CD4-positive, alpha-beta T cell treated with Interleukin-4 for 4 hours (primary cell): ENCODE measurements at regions not wholly inside any gene's neighbourhood (a gene's known extent, or its start where the extent isn't known, plus 50 kb on each side); places are given as distances from the start of the nearest gene placed in this dataset.

Experiments used
- DNase-seq: peaks from one replicate; pipeline ENCODE4 v3.0.0-alpha.2; 2020

DNA sequence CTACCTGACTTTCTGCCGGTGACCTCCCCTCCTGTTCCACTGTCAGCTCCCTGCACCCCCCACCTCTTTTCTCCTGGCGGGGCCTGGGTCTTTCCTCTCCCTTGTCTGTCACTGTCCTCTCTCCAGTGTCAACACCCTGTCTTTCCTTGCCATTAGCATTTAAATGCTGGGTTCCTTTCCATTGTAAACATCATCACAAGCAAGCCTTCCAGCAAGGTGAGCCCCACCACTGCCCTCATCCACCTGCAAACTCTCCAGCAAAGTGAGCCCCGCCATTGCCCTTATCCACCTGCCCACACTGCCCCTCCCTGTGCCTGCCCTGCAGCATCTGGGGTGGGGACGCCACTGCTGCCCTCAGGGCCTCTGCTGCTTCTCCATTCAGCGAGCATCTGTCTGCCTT lies 195.0 kb downstream of the ENGASE start:
- no peak for DNase-seq

DNA sequence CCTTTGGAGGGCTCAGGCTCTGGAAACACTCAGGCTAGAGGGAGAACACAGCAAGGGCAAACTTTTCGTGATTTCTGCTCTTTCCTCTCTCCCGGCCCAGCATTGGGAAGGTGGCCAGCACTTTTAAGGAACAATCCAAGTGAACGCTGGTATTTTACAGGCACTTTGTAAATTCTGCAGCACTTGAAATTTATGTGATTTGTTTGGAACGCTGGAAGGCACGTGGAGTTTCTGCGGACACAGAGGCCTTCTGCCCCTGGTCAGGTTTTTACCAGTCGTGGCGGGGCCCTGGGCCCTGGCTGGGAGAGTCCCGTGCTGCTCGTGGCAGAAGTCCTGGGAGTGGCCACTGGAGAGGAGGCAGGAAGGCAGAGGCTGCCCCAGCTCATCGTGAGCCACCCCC lies 188.6 kb downstream of the ENGASE start:
- DNase-seq: no peak

DNA sequence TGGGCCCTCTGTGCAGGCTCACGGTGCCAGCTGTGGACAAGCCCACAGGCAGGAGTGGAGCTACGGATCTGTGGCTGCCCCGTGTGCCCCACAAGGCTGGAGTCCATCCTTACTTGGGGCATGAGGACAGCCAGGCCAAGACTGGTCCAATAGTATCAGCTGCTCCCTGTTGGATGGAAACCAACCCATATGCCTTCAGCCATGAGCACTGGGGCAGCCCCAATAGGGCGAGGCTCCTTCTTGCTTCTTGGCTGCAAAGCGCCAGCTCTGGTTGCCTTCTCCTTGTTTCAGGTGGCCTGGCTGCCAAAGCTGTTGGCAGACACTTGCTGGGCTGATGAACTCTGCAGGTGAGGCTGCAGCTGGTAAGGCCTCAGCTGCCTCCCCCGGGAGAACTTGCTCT lies 188.0 kb downstream of the ENGASE start:
- no peak for DNase-seq

DNA sequence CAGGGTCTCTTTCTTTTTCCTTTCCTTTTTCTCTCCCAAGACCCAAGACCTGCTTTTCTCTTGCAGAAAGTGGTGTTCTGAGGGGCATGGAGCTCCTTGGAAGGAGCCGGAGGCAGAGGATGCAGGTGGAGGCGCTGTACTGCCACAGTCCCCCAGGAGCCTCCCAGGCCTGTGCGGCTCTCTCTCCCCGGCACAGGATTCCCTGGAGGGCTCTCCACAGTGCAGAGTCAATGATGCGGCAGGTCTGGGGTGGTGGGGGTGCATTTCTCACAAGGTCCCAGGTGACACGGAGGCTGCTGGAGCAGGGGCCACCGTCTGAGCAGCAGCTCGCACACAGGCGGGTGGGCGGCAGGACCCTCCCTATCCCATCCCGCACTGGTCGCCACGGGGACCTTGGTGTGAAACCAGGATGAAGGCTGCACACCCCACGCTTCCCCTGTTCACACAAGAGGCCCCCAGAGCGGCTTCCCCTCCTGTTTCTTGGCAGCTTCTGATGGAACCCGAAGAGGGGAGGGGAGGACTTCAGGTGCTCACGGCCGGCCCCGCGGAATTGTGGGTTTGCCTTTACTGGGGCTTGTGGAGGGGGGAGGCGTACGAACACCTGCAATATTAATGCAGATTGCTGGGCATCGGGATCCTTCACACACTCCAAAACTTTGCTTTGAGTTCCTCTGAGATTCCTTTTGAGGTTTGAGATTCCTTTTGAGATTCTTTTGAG lies 186.9 kb downstream of the ENGASE start:
- no peak for DNase-seq

DNA sequence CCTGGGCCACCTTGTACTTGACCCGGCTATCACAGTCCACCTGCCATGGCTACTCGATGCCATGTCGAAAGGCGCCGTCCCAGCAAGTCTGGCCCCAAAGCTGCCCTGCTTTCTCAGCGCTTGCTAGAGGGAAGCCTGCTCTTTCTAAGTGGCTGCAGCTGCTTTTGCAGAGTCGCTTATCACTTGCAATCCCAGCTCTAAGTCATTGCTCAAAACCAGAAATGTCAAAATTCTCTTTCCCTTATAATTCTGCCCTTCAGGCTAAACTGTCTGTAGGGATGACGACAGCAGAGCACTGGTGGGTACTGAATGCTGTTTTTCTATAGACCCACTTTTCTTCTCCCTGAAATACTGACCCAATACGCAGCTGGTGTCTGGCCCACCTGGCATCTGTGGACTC lies 184.2 kb downstream of the ENGASE start:
- DNase-seq: no peak

DNA sequence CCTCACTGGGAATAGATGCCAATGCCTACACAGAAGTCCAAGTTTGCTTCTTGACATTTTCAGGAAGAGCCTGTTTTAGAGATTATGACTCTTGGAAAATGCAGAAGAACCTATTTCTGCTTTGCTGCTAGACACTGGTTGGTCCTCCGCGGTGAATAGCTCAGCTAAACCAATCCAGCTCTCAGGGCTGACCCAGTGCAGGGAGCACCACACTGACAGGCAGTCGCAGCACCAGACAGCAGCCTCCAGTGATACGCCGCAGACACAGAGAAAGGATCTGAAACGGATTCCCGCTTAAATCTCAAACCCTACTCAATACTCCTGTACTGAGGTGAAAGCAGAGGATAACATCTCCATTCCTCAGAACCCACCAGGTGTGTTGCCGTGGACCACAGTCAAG lies 183.4 kb downstream of the ENGASE start:
- DNase-seq: no peak

DNA sequence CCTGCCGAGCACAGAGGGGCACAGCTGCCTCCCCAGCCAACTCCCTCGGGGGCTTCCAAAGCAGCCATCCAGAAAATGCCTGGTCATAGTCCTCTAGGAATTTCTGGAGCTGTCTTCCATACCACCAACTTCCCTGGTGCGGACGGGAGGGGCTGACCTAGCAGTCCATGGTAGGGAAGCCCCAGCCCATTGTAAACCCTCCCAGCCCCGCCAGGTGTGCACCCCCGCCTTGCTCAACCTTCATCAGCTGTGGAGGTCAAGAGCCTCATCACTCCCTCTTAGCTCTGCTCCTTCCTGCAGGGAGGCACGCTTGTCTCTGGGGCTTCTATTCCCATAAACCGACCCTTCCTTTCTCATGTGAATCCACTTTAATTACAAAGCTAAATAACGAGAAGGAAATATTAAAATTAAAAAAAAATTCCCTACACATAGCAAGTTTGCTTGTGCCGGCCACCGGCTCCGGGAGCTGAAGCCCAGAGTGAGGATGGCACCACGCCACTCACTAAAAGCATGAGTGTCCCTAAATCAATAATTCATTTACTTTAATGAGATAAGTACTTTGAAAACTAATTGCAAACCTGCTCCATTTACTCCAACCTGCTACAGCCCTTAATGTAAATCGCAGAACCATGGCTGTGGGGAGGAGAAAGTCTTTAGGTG lies 181.4 kb downstream of the ENGASE start:
- DNase-seq: no peak

DNA sequence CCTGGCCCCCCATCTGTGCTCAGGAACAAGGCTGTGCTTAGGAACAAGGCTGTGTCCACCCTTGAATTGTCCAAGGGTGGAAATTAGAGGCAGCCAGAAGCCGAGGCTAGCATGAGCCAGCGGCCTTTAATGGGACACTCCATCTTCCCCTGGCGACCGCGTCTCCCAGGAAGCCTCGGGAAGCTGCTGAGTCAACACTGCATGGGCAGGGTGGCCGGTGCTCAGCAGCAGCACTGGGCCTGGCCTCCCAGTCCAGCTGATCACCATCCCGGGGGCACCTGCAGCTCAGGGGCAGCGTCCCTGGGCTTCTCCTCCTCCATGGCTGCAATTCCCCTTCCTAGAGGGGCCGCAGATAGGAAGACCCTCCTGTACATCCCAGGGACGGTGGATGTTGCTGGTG lies 180.8 kb downstream of the ENGASE start:
- DNase-seq: no peak

DNA sequence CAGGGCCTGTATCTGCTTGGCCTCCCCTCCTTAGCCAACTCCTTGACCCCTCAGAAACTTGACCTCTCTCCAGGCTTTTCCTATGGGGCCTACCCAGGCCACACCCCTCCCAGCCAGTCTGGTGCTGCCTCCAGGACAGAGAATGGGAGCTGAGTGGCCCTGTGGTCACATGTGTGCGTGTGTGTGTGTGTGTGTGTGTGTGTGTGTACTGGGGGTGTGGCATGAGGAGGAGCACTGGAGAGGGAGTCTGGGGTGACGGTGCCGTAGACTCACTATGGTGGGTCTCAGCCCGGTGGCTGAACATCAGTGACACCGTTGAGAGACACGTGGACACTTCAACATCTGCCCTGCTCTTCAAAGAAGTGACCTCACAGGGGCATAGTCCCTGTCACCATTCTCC lies 180.4 kb downstream of the ENGASE start:
- DNase-seq: no peak

DNA sequence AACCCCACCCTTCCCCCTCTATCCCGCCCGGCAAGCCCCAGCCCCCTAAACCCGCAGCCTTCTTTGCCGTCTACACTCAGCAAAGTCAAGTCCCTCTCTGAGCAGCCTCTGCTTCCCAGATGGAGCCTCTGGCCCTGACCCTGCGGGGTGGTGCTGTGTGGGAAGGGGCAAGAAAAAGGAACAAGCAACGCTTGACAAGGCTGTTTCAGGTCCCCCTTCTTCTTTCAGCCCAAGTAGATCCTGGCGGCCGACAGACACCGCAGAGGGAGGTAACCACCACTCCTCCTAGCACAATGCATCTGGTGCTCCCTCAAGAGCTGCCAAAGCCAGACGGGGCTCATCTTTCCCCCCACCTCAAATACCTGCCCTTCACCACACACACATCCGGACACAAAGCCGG lies 178.3 kb downstream of the ENGASE start:
- no peak for DNase-seq

DNA sequence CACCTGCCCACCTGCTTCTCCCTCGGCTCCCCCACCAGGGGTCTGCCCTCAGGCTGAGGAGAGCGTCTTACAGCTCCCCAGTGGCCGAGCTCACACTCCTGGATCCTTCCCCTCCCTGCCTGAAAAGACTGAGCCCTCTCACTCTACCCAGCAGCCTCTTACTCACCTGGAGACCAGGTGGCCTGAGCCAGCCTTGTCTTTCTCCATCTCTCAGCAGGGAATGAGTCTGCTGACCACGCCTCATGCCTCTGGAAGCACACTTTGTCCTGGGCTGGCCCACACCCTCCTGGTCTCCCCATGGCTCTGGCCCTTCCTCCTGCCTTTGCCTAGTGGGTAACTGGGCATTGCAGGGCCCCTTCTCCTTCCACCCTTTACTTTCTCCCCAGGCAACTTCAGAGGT lies 177.2 kb downstream of the ENGASE start:
- no peak for DNase-seq

DNA sequence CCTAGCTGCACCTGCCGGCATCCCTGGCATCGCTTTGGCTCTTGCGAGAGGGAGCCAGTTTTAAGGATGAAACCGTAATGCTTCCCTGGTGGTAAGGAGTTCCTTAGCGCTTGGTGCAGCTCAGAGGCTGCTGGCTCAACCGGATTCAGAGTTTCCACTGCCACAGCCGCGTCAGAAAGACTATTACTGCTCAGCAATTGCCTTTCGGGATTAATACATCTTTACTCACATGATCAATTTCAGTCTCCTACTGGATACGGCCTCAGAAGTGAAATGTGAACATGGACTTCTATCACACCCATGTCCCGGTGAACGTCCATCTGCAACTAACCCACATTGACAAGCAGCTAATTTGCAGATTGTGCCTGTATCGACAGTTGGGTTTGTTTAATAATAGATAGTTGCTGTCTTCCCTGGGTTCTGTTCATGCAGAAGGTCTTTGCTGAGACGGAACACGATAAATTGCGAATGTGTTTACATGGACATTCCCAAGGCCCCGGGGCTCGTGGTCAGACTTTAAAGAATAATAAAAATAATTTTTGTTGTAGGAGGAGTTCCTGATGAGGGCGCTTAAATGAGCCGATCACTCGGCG lies 175.4 kb downstream of the ENGASE start:
- DNase-seq: no peak

DNA sequence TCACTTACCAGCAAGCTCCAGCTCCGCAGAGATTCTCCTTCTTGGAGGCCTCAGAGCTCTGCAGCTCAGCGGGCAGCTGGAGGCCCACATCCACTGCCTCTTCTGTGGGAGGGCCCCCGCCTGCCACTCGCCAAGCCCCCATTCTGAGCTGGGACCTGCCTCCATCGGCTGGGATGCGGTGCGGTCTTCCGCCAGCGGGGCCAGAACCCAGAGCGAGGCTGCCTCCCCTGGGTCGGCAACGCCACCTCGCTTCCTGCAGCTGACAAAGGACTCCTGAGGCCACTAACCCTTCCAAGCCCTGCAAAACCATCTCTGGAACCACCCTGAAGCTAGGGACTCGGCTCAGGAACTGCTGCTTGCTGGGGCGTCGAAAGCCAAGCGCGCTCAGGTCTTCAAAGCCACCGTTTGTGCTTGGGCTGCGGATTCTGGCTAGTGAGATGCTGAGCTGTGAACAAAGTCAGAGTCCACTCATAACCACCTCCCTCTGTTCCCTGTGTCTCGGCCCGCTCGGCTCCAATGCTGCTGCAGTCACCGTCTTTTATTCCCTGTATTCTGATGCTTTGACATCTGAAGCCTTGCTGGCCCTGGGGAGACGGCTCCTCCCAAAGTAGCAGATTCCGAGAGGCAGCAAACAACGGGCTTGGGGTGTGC lies 174.3 kb downstream of the ENGASE start:
- no peak for DNase-seq

DNA sequence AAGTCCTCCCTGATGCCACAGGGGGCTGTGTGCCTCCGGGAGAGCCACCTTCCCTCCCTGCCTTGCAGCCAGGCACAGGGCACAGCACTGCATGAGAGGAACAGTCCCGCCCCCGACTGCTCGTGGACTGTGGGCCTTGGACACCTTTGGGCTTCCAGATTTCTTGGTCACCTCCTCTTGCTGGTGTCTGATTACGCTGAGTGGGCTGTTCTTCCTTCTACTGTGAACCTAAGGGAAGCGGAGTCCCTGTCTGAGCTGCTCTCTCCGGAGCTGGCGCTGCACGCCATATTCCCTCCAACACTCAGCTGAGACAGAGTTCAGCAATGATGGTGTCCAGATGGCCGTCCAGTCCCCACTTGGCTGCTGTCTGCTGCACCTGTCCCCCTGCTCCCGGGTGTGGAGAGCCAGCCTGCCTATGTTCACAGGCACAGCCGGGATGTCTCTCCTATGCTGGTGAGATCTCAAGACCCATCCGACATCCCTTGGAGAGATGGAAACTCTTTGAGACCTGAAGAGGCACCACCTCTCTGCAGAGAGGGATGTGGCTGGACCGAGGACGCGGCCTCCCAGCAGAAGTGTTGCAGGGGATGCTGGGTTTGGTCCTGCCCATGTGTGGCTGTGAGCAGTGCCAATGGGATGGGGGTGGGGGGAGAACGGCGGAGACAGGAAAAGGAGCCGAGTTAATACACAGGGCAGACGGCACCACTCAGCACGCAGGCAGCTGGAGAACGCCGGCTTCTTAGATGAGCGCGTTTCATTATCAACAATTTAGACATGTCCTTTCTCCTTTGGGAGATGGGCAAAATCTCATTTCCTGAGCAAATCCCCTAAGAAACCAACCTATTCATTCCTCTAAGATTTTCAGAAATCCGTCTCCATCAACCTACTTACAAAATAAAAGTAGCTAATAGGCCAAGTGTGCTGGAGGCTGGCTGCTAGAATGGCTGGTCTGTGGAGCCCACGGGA lies 171.9 kb downstream of the ENGASE start:
- no peak for DNase-seq

DNA sequence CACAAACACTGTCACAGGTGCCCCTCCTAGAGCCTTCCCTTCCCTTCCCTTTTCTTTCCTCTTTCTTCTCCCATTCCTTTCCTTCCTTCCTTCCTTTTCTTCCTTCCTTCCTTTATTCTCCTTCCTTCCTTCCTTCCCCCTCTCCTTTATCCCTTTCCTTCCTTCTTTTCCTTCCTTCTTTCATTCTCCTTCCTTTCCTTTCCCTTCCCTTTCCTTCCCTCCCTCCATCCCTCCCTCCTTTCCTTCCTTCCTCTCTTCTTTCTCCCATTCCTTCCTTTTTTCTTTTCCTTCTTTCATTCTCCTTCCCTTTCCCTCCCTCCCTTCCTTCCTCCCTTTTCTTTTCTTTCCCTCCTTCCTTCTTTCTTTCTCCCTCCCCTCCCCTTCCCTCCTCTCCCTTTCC lies 170.0 kb downstream of the ENGASE start:
- no peak for DNase-seq

DNA sequence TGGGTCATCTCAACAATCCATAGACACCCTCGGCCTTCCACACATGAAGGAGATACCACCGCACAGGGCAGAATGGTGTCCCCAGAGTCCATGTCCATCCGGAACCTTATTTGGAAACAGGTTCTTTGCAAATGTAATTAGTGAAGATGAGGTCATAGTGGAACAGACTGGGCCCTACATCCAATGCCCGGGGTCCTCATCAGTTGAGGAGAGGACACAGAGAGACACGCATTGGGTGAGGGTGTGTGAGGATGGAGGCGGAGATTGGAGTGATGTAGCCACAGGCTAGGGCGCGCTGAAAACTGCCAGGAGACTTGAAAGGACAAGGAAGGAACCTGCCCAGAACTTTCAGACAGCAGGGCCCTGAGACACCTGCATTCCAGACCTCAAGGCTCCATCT lies 169.4 kb downstream of the ENGASE start:
- no peak for DNase-seq

DNA sequence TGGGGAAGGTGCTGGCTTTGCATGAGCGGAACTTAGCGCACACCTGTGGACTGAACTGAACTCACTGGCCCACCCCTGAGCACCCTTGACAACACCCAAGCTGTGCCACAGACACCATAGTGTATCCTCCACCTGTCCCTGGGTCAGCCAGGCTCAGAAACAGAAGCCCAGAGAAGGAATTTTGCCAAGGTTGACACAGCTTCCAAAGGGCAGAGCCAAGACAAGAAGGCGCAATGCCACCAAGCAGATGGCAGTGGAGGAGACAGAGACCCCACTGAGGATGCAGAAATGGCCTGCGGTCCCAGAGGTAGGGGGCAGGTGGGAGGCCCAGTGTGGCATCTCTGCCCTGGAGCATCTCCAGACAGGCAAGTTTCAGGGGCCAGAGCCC lies 169.0 kb downstream of the ENGASE start:
- no peak for DNase-seq

DNA sequence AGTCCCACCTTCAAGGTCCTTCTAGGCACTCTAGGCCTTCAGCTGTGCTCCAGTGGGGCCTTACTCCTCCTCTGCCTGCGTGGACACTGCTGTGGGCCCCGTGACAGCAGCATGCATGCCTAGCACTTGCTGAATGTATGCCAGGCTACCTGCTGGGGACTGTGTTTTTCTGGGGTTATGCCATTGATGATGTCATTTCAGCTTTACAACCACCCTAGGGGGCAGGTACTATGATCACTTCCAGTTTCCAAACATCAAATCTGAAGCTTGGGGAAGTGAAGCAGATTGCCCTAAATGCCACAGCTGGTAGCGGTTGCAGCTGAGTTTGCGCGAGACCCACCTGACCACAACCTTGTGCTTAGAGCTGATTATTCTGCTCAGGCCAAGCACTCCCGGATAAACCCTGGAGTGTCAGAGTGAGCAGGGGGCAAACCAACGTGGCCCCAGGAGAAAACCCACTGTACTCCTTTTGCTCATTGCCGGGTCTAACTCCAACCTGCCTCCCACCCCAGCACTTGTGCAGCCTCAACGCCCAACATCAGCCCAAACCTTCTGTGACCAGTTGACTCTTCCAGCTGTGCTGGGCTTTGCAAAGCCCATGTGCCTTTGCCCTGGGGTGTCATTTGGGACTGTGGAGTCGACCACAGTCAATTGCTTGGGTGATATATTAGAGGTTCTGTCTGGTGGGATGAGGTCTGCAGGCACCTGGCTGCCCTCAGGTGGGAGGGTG lies 168.4 kb downstream of the ENGASE start:
- no peak for DNase-seq

DNA sequence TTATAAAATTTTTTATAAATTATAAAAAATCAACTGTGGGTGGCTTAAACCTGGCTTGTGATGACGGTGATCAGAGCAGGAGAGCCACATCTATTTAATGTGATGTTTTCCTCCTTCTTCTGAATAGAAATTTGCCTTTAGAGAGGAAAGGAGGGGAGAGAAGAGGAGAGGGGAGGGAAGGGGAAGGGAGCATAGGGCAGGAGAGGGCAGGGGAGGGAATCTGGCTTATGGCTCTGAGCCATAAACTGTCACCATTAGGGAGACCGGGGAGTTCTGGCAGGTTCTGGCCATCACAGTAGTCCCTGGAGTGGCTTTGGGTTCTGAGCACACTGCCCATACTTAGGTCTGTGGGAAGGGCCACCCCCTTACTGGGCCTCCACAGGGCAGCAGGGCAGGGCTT lies 167.8 kb downstream of the ENGASE start:
- DNase-seq: no peak

DNA sequence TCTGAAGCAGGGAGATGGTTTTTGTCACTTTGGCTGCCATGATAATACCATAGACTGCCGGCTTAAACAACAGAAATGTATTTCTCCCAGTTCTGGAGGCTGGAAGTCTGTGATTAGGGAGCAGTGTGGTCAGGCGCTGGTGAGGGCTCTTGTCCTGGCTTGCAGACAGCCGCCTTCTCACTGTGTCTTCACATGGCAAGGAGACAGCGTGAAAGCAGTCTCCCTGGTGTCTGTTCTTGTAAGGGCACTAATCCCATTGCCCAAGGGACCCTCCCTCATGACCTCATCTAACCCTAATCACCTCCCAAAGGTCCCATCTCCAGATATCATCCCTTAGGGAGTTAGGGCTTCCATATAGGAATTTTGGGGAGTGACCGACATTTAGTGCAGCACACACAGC lies 167.0 kb downstream of the ENGASE start:
- no peak for DNase-seq

DNA sequence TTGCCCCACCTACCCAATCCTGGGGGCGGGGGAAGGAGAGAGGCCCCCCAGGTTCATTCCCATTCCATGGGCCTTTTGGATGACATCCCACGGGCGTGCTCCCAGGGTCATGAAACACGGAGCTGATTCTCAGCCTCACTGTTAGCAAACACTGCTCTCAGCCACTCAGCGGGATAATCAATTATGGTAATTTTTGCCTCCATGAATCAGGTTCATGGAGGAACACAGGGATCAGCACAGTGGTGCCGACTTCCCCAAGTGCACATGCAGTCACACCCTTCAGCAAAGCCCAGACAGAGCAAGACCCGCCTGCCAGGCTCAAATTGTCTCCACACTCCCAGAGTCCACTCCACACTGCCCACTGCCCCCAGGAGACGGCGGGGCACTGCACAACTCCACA lies 164.6 kb downstream of the ENGASE start:
- no peak for DNase-seq

DNA sequence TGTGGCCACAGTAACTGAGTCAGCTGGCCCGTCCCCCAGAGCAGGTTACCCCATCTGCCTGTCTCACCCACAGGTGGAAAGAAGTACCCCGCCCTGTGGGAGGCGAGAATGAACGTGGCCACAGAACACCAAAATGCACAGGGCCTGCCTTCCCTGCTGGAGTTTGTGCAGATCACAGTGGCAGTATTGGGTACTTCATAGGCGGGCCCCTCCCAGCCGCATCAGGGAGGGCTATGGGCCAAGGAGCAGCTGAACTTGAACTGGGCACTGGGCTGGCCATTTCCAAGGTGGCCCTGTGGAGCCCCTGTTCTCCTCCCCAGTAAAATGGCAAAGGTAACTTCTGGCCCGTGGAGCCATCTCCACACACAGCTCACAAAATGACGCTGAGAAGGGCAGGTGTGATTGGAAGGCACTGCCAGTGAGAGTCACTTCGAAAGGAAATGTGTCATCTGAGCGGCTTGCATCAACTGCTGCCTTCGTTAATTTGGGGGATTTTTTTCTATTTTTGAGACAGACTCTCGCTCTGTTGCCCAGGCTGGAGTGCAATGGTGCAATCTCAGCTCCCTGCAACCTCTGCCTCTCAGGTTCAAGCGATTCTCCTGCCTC lies 162.9 kb downstream of the ENGASE start:
- no peak for DNase-seq
